SK-N-SH treated with all-trans-retinoic acid at 6 μM for 48 hours (cell line): ENCODE measurements at regions not wholly inside any gene's neighbourhood (a gene's known extent, or its start where the extent isn't known, plus 50 kb on each side); places are given as distances from the start of the nearest gene placed in this dataset.

Experiments used
- ATAC-seq: fragments of 200-7000 bp; cut with Tn5 transposase; 3 replicates; pipeline ENCODE4 v1.9.1; 2020; ENCODE audit warnings: mild to moderate bottlenecking, moderate library complexity
- ARNTL ChIP-seq: fragments of 450-650 bp; formaldehyde crosslinking; IDR thresholded peaks from 2 replicates; pipeline ENCODE4 v1.5.0; 2020; ENCODE audit warnings: low read depth, mild to moderate bottlenecking, moderate library complexity, borderline replicate concordance
- BACH2 ChIP-seq: fragments of 250-450 bp; sonication (Bioruptor Pico); IDR thresholded peaks from 2 replicates; pipeline ENCODE4 v1.9.0; 2021; ENCODE audit warnings: mild to moderate bottlenecking, borderline replicate concordance
- CREB5 ChIP-seq: fragments of 250-450 bp; sonication (Bioruptor Pico); IDR thresholded peaks from 2 replicates; pipeline ENCODE4 v1.5.1; 2020; ENCODE audit warnings: low read depth, mild to moderate bottlenecking, moderate library complexity
- CSDC2 ChIP-seq: fragments of 250-450 bp; sonication (Bioruptor Pico); IDR thresholded peaks from 2 replicates; pipeline ENCODE4 v1.5.0; 2020; ENCODE audit warnings: mild to moderate bottlenecking, moderate library complexity
- CSRNP3 ChIP-seq: fragments of 250-450 bp; sonication (Bioruptor Pico); IDR thresholded peaks from 2 replicates; pipeline ENCODE4 v1.5.1; 2021; ENCODE audit warnings: mild to moderate bottlenecking, moderate library complexity
- ESRRG ChIP-seq: fragments of 250-450 bp; sonication (Bioruptor Pico); IDR thresholded peaks from 2 replicates; pipeline ENCODE4 v1.6.1; 2021; ENCODE audit warnings: mild to moderate bottlenecking
- GLIS3 ChIP-seq: fragments of 250-450 bp; sonication (Bioruptor Pico); IDR thresholded peaks from 2 replicates; pipeline ENCODE4 v1.5.0; 2020; ENCODE audit warnings: mild to moderate bottlenecking, moderate library complexity
- ISL1 ChIP-seq: fragments of 250-450 bp; sonication (Bioruptor Pico); IDR thresholded peaks from 2 replicates; pipeline ENCODE4 v2.1.2; 2022; ENCODE audit warnings: mild to moderate bottlenecking, moderate library complexity
- PATZ1 ChIP-seq: fragments of 250-450 bp; sonication (Bioruptor Pico); IDR thresholded peaks from 2 replicates; pipeline ENCODE4 v1.8.0; 2020; ENCODE audit warnings: mild to moderate bottlenecking, moderate library complexity, borderline replicate concordance
- POU6F1 ChIP-seq: fragments of 250-450 bp; sonication (Bioruptor Pico); IDR thresholded peaks from 2 replicates; pipeline ENCODE4 v1.8.0; 2021; ENCODE audit warnings: low read depth, mild to moderate bottlenecking, moderate library complexity, borderline replicate concordance
- PPARA ChIP-seq: fragments of 250-450 bp; sonication (Bioruptor Pico); IDR thresholded peaks from 2 replicates; pipeline ENCODE4 v1.5.0; 2020; ENCODE audit warnings: mild to moderate bottlenecking, borderline replicate concordance
- RARB ChIP-seq: fragments of 250-450 bp; sonication (Bioruptor Pico); IDR thresholded peaks from 2 replicates; pipeline ENCODE4 v1.8.0; 2021; ENCODE audit warnings: mild to moderate bottlenecking, moderate library complexity
- SNAI2 ChIP-seq: fragments of 250-450 bp; sonication (Bioruptor Pico); IDR thresholded peaks from 2 replicates; pipeline ENCODE4 v1.5.0; 2020; ENCODE audit warnings: mild to moderate bottlenecking, moderate library complexity
- TCF4 ChIP-seq: fragments of 250-450 bp; sonication (Bioruptor Pico); IDR thresholded peaks from 2 replicates; pipeline ENCODE4 v1.8.0; 2021; ENCODE audit warnings: mild to moderate bottlenecking, moderate library complexity, borderline replicate concordance
- TOX ChIP-seq: fragments of 250-450 bp; sonication (Bioruptor Pico); IDR thresholded peaks from 2 replicates; pipeline ENCODE4 v1.8.0; 2021; ENCODE audit warnings: mild to moderate bottlenecking, moderate library complexity, borderline replicate concordance
- TSHZ2 ChIP-seq: fragments of 250-450 bp; sonication (Bioruptor Pico); IDR thresholded peaks from 2 replicates; pipeline ENCODE4 v1.5.0; 2020; ENCODE audit warnings: mild to moderate bottlenecking, moderate library complexity
- ZC3H10 ChIP-seq: fragments of 250-450 bp; sonication (Bioruptor Pico); IDR thresholded peaks from 2 replicates; pipeline ENCODE4 v1.5.1; 2021; ENCODE audit warnings: mild to moderate bottlenecking, moderate library complexity
- ZFP3 ChIP-seq: fragments of 250-450 bp; sonication (Bioruptor Pico); IDR thresholded peaks from 2 replicates; pipeline ENCODE4 v1.5.0; 2020; ENCODE audit warnings: mild to moderate bottlenecking, moderate library complexity
- ZFP30 ChIP-seq: fragments of 450-650 bp; formaldehyde crosslinking; IDR thresholded peaks from 2 replicates; pipeline ENCODE4 v1.5.0; 2022; ENCODE audit warnings: mild to moderate bottlenecking, moderate library complexity
- ZNF565 ChIP-seq: fragments of 450-650 bp; formaldehyde crosslinking; conservative IDR thresholded peaks from 2 replicates; pipeline ENCODE4 v1.5.0; 2020; ENCODE audit warnings: low read depth, mild to moderate bottlenecking, moderate library complexity
- ZNF70 ChIP-seq: fragments of 450-650 bp; formaldehyde crosslinking; IDR thresholded peaks from 2 replicates; pipeline ENCODE4 v1.5.0; 2020; ENCODE audit warnings: mild to moderate bottlenecking, moderate library complexity
- ZNF8 ChIP-seq: fragments of 450-650 bp; formaldehyde crosslinking; IDR thresholded peaks from 2 replicates; pipeline ENCODE4 v1.5.0; 2020; ENCODE audit warnings: mild to moderate bottlenecking, moderate library complexity

GRCh38 chr5:158380661-158381060, 521.7 kb upstream of the CLINT1 start:
- TF ChIP-seq ZC3H10 (CRISPR knock-in tag) (no peak), PPARA (CRISPR knock-in tag) (no peak)
- no peak for ATAC-seq

- TF ChIP-seq ZFP30 (CRISPR knock-in tag) (no peak), CSRNP3 (no peak), POU6F1 (no peak), GLIS3 (CRISPR knock-in tag) (no peak), RARB (CRISPR knock-in tag) (no peak), TSHZ2 (no peak), ZNF70 (CRISPR knock-in tag) (no peak), ZC3H10 (CRISPR knock-in tag) (no peak), ZNF565 (CRISPR knock-in tag) (no peak), ESRRG (CRISPR knock-in tag) (no peak), ZNF8 (CRISPR knock-in tag) (no peak), PATZ1 (no peak), ISL1 (CRISPR knock-in tag) (no peak), CSDC2 (CRISPR knock-in tag) (no peak), TOX (CRISPR knock-in tag) (no peak), CREB5 (CRISPR knock-in tag) (no peak), TCF4 (CRISPR knock-in tag) (no peak), SNAI2 (CRISPR knock-in tag) (no peak)
- TF ChIP-seq, all 23 proteins: peak for 0
These were observed 520.0 kb upstream of the CLINT1 start for GRCh38 chr5:158378931-158379330.

GRCh38 chr5:158376679-158377078, 517.7 kb upstream of the CLINT1 start:
- ATAC-seq = no peak
- no peak for TF ChIP-seq ZFP3 (CRISPR knock-in tag)
- TF ChIP-seq CSRNP3 = no peak
- TF ChIP-seq TOX (CRISPR knock-in tag) = no peak
- TF ChIP-seq PATZ1 = no peak
- TF ChIP-seq POU6F1 = no peak
- no peak for TF ChIP-seq ISL1 (CRISPR knock-in tag)
- no peak for TF ChIP-seq ZNF8 (CRISPR knock-in tag)
- TF ChIP-seq ZNF565 (CRISPR knock-in tag) = no peak
- no peak for TF ChIP-seq BACH2
- no peak for TF ChIP-seq ZC3H10 (CRISPR knock-in tag)
- no peak for TF ChIP-seq PPARA (CRISPR knock-in tag)
- no peak for TF ChIP-seq SNAI2 (CRISPR knock-in tag)
- TF ChIP-seq GLIS3 (CRISPR knock-in tag) = no peak
- no peak for TF ChIP-seq CREB5 (CRISPR knock-in tag)
- no peak for TF ChIP-seq RARB (CRISPR knock-in tag)
- TF ChIP-seq ARNTL (CRISPR knock-in tag) = no peak

More at GRCh38 chr5:158378931-158379330, 520.0 kb upstream of the CLINT1 start:
- no peak for ATAC-seq
